Forelimb muscle (tissue), 1 donor: ENCODE measurements at regions not wholly inside any gene's neighbourhood (a gene's known extent, or its start where the extent isn't known, plus 50 kb on each side); places are given as distances from the start of the nearest gene placed in this dataset.

Experiments used
- DNase-seq: peaks from one replicate; pipeline ENCODE4 v3.0.0-alpha.2; 2013; ENCODE audit warnings: low read depth

GRCh38 chr4:157973297-157973696 is 199.5 kb downstream of the GASK1B start:
- DNase-seq: no peak

DNA sequence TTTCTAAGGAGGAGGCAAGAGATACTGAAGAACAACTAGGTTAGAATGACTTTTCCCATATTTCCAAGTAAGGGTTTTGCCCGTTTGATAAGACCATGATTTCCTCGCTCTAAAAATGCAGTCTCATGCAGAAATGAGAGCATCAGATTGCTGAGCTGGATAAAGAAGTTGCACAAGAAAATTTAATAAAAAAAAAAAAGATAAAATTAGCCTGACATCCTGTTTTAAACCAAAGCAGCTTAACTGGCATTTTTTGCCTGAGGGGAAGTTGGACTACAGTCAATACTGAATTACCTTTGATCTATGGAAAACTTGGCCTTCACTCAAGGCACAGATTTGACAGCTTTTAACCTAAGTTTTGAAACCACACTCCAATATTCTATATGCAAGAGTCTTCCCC is 208.4 kb downstream of the GASK1B start:
- no peak for DNase-seq

GRCh38 chr4:157961229-157961990 is 211.4 kb downstream of the GASK1B start:
- DNase-seq: no peak

DNA sequence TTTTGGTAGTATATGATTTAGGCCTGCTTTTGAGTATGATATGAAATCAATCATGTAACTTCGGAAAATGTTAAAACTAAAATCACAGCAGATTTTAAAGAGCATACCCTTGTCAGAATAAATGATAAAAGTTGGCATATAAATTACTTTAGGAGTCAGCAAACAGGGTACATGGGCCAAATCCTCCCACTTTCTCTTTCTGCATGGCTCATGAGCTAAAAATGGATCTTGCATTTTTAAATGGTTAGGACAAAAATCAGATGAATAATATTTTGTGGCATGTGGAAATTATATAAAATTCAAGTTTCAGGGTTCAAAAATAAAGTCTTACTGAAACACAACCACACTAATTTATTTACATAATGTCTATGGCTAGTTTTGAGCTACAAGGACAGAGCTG is 214.9 kb downstream of the GASK1B start:
- no peak for DNase-seq

DNA sequence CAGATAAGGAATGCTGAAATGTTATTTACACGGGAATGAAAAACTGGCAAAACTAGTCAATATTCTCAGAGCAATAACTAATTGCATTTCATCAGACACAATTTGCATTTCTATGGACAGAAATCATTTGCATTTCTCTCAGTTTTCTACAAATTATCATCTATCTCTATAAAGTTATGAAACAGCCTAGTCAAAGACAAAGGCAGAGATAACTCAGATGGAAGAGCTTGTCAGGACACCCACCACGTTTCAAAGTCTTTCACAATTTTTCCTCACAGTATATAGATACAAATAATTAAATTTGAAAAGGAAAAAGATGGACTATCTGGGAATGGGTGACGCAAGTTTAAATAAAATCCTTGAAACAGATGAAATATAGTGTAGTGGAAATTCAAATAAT is 230.8 kb downstream of the GASK1B start:
- DNase-seq: no peak

GRCh38 chr4:157934151-157934550 is 238.7 kb downstream of the GASK1B start:
- DNase-seq: no peak

DNA sequence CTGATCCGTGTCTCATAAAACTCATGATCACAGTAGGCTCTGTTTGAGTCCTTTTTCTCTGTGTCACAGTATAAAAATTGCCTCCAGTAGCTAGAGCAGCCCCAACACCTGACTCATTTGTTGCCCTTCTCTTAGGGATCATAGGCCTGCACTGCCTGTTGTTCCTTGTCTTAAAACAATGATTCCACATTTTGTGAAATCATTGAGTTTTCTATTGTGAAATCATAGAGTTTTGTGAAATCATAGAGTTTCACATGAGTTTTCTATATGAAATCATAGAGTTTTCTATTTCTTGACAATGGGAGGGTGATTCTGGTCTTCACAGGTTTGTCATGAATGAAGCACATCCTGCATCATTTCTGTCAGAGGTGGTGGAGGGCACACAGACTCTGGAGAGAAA is 239.9 kb downstream of the GASK1B start:
- no peak for DNase-seq

- no peak for DNase-seq
Observed at GRCh38 chr4:157929486-157929885, 243.3 kb downstream of the GASK1B start.

DNA sequence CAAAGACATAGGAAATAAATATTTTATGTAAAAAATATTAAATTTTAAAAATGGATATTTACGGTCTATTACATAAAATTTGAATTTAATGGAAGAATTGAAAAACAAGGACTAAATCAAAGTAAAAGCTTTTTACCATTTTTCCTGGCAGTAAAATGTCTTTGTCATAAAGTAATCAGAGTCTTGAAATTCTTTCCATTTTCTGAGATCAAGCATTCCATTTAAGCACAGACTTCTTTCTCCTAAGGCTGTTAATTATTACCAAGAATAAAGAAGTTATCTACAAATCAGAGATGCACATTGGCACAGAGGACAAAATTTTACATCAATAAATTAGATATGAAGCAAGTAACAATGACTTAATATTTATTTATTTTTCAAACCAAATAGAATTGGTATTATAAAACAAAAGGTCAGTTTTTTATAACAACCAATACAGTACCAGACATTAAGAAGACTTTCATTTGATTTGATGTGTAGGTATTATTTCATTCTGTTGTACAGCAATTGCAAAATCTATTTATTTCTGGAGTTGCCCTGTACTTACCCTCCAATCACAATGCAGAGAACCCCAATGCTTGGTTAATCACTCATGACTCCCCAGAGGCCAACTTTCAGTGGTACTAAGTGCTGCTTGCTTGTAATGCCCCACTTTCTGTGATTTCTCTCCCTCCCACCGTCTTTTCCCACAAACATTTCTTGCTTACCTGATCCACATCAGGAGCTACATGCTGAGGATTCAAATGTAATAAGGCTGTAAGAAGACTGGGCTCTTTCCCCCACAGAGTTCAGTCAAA is 254.6 kb downstream of the GASK1B start:
- no peak for DNase-seq

GRCh38 chr4:157912212-157912611 is 260.6 kb downstream of the GASK1B start:
- DNase-seq: no peak

DNA sequence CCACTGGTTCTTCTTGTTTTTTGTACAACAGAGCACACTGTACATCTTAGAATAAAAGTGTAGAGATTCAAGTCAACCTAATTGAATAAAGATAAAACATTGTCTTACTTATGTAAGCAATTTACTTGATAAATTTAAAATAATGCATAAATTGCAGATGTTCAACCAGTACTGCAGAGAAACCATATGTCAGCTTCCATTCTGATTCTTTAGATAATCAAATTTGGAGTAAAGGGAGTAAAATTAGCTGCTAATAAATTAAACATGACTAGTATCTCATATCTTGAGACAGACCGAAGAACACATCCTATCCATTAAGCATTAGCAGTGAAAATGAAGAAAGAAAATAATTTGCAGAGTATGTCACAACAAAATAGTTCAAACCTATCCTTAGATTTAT is 261.2 kb downstream of the GASK1B start:
- DNase-seq: no peak

- DNase-seq: no peak
Observed at GRCh38 chr4:157908691-157909090, 264.1 kb downstream of the GASK1B start.

DNA sequence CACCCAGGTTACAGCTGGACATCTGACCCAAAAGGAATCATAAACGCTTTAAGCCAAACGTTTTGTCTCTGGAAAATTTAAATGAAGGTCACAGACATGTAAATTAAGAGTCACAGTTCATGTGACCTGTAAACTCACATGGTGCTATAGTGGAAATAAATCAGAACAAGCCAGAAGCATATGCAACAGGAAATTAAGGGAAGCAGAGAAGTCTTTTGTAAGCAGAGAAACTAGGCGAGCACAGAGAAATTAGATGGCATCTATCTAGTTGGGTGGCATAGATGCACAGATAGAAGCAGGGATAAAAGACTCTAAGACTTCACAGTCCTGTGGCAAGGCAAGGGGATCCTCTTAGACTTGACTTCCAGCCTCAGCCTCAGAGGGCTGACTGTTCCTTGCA is 264.8 kb downstream of the GASK1B start:
- no peak for DNase-seq

DNA sequence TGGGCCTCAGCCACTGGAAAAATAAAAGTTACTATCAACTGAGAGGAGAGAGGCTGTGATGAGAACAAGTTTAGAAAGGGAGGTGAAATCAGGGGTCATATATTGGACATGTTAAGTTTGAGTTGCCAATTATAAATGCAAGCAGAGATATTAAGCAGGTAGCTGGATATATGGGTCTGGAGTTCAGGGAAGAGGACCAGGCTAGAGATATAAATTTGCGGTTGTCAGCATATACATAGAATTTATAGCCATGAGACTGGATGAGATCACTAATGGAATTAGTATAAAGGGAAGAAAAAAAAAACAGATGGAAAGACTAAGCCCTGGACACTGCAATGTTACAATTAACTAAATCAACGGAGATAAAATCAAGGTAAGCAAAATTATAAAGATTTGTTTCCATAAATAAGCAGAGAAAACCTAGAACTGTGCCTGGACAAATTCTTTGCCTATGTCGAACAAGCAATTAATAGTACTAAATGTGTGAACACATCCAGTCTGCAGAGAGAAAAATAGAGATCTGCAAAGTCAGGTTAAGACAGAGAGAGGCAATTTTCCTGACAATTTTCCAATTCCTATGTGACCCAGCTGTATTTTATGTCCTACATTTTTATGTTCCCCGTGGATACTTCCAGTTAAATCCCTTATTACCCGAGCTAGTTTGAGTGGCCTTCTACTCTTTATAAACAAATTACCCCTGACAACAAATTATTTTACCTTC is 265.4 kb downstream of the GASK1B start:
- no peak for DNase-seq

GRCh38 chr4:157898836-157899605 is 273.8 kb downstream of the GASK1B start:
- DNase-seq: no peak

DNA sequence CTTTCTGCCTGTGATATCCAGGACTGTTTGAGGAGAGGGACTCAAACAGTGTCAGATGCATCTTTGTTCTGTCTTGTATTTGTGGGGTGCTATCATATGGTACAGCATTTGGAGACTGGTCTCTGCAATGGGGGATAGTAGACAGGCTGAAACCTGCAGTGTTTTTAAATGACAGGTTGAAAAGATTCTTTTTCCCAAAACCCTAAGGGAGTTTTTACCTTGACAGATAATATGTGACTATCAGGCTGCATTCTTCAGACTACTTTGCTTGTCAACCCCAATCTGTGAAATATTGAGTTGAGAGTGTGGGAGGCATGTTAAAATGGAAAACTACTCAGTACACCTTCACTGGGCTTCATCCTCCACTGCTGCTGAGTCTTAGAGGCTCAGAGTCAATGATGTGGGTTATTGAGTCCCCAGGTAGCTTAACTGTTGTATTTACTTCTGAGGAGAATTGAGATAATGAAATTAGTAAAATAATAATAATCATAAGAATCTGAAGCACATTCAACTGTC is 274.9 kb downstream of the GASK1B start:
- no peak for DNase-seq

- DNase-seq: no peak
Observed at GRCh38 chr4:157896726-157897125, 276.1 kb downstream of the GASK1B start.

- no peak for DNase-seq
Observed at GRCh38 chr4:157895205-157895604, 277.6 kb downstream of the GASK1B start.

GRCh38 chr4:157889788-157890187 is 283.0 kb downstream of the GASK1B start:
- DNase-seq: no peak

GRCh38 chr4:157888281-157888680 is 284.5 kb downstream of the GASK1B start:
- no peak for DNase-seq

DNA sequence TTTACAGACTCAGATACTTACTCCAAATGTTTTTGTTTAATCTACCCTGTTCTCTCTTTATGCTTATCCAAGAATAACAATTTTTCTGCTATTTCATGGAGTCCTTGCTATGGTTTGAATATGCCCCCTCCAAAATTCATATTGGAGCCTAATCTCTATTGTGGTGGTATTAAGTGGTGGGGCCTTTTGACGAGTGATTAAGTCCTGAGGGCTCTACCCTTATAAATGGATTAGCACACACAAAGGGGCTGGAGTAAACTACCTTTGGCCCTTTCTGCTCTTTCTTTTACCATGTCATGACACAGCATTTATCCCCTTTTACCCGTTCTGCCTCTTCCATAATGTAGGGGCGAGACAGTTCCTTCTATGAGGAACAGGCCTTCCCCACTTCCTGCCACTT is 285.5 kb downstream of the GASK1B start:
- no peak for DNase-seq

GRCh38 chr4:157886645-157887044 is 286.2 kb downstream of the GASK1B start:
- DNase-seq: no peak
